ENCODE measurements at regions not wholly inside any gene's neighbourhood (a gene's known extent, or its start where the extent isn't known, plus 50 kb on each side); places are given as distances from the start of the nearest gene placed in this dataset.

- DNase-seq: no peak
Observed at GRCh38 chr7:155203059-155203881, 94.4 kb upstream of the INSIG1 start.

- DNase-seq: no peak
Observed at GRCh38 chr7:155203882-155204691, 93.6 kb upstream of the INSIG1 start.

GRCh38 chr7:155204744-155205367, 92.8 kb upstream of the INSIG1 start:
- no peak for DNase-seq

GRCh38 chr7:155205368-155206317, 92.0 kb upstream of the INSIG1 start:
- DNase-seq: peak; percentile 98

DNA sequence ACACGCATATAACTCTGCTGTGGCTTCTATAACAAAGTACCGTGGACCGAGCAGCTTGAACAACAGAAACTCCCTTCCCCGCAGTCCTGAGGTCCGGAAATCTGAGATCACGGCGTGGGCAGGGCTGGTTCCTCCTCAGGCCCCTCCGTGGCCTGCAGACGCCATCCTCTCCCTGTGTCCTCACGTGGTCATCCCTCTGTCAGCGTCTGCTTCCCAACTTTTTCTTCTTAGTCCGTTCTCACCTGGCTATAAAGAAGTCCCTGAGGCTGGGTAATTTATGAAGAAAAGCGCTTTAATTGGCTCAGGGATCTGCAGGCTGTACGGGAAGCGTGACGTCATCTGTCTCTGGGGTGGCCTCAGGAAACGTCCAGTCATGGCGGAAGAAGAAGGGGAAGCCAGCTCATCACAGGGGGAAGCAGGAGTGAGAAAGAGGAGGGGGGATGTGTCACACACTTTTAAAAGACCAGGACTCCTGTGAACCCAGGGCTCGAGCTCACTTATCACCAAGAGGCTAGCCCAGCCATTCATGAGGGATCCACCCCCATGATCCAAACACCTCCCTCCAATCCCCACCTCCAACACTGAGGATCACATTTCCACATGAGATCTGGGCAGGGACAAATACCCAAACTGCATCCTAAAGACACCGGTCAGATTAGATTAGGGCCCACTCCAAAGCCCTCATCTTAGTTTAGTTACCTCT, 91.2 kb upstream of the INSIG1 start:
- DNase-seq: peak; percentile 85

- DNase-seq: no peak
Observed at GRCh38 chr7:155207326-155208002, 90.2 kb upstream of the INSIG1 start.

- peak; percentile 59 for DNase-seq
Observed at GRCh38 chr7:155208681-155209477, 88.8 kb upstream of the INSIG1 start.

GRCh38 chr7:155209478-155210319, 88.0 kb upstream of the INSIG1 start:
- DNase-seq: no peak

GRCh38 chr7:155210356-155210755, 87.3 kb upstream of the INSIG1 start:
- no peak for DNase-seq

DNA sequence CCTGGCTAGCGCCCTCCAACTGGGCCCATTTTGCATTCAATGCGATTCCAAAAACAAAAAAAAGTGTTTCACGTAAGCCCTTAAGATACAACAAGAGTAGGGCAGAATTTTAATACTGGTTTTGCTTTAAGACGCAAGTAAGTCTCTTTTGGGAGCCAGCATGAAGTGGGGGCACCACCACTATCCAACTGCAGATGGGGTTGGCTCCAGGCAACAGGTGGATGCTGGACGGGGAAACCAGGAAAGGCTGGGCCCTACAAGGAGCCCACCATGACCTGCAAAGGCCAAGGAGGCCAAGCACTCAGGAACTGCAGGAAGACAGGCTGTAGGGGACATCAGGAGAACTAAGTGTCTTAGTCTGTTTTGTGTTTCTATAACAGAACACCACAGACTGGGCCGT, 86.5 kb upstream of the INSIG1 start:
- DNase-seq: no peak

GRCh38 chr7:155211761-155212160, 85.9 kb upstream of the INSIG1 start:
- DNase-seq: no peak

DNA sequence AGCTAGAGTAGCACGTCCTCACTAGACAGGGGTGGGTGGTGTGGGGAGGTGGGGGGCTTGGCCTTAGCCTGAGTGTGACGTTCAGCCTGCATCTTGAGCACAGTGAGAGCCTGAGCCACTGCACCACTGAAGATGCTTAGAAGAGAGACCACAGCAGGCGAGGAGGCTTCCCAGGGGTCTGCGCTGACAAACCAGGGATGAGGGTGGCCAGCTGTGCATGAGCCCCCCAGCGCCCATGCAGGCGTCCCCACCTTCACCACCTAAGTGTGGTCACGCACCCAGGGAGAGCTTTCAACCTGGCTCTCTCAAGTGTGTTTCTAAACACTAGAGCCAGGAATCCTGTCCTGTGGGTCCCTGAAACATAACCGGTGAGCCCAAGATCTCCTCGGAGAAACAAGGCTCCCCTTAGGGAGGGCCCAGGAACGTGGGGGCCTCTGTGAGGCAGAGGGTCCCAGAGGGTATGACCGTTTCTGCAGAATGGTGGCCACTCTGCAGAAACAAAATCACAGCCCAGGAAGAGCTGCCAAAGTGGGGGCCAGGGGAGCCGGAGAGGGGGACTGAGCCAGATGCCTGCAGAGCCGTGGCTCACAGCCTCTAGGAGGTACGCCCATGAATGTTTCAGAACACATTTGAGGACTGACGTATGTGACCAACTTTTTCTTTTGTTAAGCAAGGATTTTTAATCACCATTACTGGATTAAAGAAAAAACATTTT, 85.2 kb upstream of the INSIG1 start:
- no peak for DNase-seq

DNA sequence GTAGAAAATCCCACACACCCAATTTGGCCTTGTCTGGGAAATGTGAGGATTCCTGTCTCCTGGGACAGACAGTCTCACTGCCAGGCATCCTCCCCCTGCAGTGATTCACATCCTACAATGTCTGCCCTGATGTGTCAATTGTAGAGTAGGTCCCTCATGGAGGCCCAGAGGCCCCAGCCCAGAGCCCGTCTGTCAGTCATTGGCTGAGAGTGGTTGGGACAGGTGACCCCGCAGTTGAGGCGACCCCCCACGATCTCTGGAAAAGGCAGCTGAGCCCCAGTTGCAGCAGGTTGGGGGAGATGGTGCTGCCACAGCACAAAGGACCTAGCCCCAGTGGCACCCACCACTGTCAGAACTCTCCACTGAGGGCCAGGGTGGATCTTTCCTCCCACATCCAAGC, 84.3 kb upstream of the INSIG1 start:
- no peak for DNase-seq

GRCh38 chr7:155213955-155214740, 83.5 kb upstream of the INSIG1 start:
- no peak for DNase-seq

DNA sequence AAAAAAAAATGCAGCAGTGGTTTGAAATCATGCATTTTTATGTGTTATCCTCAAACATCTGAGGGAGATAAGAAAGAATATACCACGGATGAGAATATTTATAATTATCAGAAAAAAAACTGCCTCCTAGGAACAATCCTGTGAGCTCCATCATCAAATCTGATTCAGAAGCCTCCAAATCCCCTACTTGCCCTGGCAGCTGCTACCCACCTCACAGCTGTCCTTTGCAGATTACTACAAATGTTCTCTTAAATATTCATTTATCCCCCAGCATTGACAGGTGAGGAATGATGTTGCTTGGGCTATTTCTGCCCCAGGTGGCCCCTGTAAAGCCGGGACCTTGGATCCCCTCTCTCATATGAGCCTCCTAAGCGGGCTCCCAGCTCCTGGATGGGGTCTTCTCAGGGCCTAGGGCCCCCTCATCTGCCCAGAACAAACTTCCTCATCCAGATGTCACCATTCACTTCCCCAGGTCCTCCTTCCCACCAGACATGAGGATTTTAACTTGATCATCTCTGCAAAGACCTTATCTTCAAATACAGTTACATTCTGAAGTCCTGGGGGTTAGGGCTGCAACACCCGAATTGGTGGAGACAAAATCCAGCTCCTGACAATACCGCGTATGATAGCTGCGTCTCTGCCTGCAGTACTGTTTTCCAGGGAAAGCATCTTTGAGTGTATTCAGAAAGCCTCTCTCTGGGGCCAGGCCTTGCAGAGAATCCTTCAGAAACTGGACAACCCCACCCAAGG, 81.9 kb upstream of the INSIG1 start:
- DNase-seq: no peak

GRCh38 chr7:155216475-155217272, 81.0 kb upstream of the INSIG1 start:
- peak; percentile 26 for DNase-seq

Data from EL (cell line).